Neural progenitor cell (in vitro differentiated cells): ENCODE measurements at regions not wholly inside any gene's neighbourhood (a gene's known extent, or its start where the extent isn't known, plus 50 kb on each side); places are given as distances from the start of the nearest gene placed in this dataset.

ENCODE experiments used
- DNase-seq: peaks from one replicate; pipeline ENCODE4 v3.0.0-alpha.2; 2016; ENCODE audit warnings: low spot score
- H2AFZ ChIP-seq: fragments of 200-600 bp; sonication (generic); replicated peaks from 2 replicates; pipeline ENCODE4 v1.6.1; 2016; ENCODE audit warnings: antibody characterized with exemption
- H3F3A ChIP-seq: fragments of 200-600 bp; sonication (generic); 2 replicates; pipeline ENCODE4 v1.6.1; 2016; ENCODE audit warnings: antibody characterized with exemption, low read depth
- H3K27ac ChIP-seq: fragments of 200-600 bp; sonication (generic); 2 replicates; pipeline ENCODE4 v1.5.1; 2016; ENCODE audit warnings: mild to moderate bottlenecking
- H3K27me3 ChIP-seq: fragments of 200-600 bp; sonication (generic); 2 replicates; pipeline ENCODE4 v1.6.1; 2016; ENCODE audit warnings: mild to moderate bottlenecking, moderate library complexity
- H3K36me3 ChIP-seq: fragments of 200-600 bp; sonication (generic); 2 replicates; pipeline ENCODE4 v1.5.1; 2016
- H3K4me1 ChIP-seq: fragments of 200-600 bp; sonication (generic); 2 replicates; pipeline ENCODE4 v1.6.1; 2016; ENCODE audit warnings: mixed run types
- H3K4me2 ChIP-seq: fragments of 200-600 bp; sonication (generic); 2 replicates; pipeline ENCODE4 v1.6.1; 2016
- H3K4me3 ChIP-seq: fragments of 200-600 bp; sonication (generic); 2 replicates; pipeline ENCODE4 v1.5.1; 2016
- H3K79me2 ChIP-seq: fragments of 200-600 bp; sonication (generic); 2 replicates; pipeline ENCODE4 v1.6.1; 2016; ENCODE audit warnings: low read depth
- H3K9ac ChIP-seq: fragments of 200-600 bp; sonication (generic); 2 replicates; pipeline ENCODE4 v1.6.1; 2016
- H3K9me3 ChIP-seq: fragments of 200-600 bp; sonication (generic); 2 replicates; pipeline ENCODE4 v1.5.1; 2016; ENCODE audit warnings: low read depth
- H4K20me1 ChIP-seq: fragments of 200-600 bp; sonication (generic); 2 replicates; pipeline ENCODE4 v1.6.1; 2016; ENCODE audit warnings: low read depth
- H3K27ac Mint-ChIP-seq: 3 replicates; pipeline ENCODE4 v1.8.0; 2021; ENCODE audit warnings: mixed read lengths
- H3K27me3 Mint-ChIP-seq: 2 replicates; pipeline ENCODE4 v1.8.0; 2022; ENCODE audit warnings: low read depth, mild to moderate bottlenecking, inconsistent platforms, moderate library complexity, mixed read lengths; ENCODE audit not compliant: insufficient read depth
- H3K36me3 Mint-ChIP-seq: 3 replicates; pipeline ENCODE4 v1.8.0; 2021; ENCODE audit warnings: mixed read lengths
- H3K4me1 Mint-ChIP-seq: 3 replicates; pipeline ENCODE4 v1.8.0; 2021; ENCODE audit warnings: mixed read lengths
- H3K4me3 Mint-ChIP-seq: 3 replicates; pipeline ENCODE4 v1.8.0; 2021; ENCODE audit warnings: mild to moderate bottlenecking, moderate library complexity, mixed read lengths
- H3K9me3 Mint-ChIP-seq: 3 replicates; pipeline ENCODE4 v1.8.0; 2020; ENCODE audit warnings: mixed read lengths
- EZH2 ChIP-seq: fragments of 200-600 bp; sonication (generic); IDR thresholded peaks from 2 replicates; pipeline ENCODE4 v1.6.1; 2017; ENCODE audit warnings: antibody characterized with exemption, mild to moderate bottlenecking, moderate library complexity
- EZH2phosphoT487 ChIP-seq: fragments of 200-600 bp; sonication (generic); IDR thresholded peaks from 2 replicates; pipeline ENCODE4 v1.6.1; 2017; ENCODE audit warnings: antibody characterized with exemption
- TF ChIP-seq, protein P1 (sequence below): fragments of 200-600 bp; sonication (generic); IDR thresholded peaks from 2 replicates; pipeline ENCODE4 v1.5.1; 2017; ENCODE audit warnings: antibody characterized with exemption, mild to moderate bottlenecking

DNA sequence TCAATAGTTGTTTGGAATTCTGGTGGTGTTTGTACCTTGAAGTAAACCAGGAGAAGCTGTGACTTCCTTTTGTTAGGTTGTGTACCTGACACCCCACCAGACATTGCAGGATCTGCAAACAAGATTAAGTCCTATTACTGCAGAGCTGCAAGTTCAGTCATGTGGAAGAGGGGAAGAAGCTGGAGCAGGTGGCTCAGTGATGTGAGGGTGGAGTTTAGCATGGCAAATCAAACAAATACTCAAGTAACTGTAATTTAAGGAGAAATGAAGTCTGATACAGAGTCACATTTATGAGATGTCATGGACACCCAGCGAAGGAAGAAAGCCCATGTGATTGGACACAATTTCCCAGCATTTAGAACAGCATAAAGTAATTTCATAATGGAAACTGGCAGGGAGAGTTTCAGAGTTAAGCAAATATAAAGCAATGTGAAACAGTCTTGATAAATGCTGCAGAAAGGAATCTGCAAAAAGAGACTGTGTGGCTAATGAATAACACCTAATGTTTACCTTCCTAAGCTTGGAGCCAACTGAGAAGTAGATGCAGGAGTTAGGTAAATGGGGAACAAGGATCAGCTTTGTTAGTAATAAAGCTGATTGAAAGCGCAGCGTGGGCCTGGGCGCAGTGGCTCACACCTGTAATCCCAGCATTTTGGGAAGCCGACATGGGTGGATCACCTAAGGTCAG, 249.1 kb downstream of the GBA3 start:
- Histone ChIP-seq H3F3A (peaks cover 5% of the 10 kb centered on the region), H3K4me3 (no peak overlapping the region)
- no peak overlapping the region for H3K4me3 Mint-ChIP-seq

DNA sequence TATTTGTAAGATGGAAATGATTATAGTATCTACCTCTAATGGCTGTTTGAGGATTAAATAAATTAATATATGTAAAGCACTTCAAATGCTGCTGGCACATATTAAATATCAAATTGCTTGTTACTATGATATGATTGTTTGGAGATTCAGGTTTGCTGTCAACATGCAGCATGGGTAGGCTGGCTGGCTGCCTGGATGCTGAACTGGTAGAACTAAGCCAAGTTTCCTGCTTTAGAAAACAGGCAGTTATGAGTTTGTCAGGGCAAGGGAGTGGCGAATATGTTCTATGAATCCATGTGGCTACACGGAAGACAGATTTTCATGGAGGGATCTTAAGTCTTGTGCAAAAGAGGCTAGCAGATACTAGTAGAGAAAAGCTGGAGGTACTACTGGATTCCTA, 239.6 kb downstream of the GBA3 start:
- H3K9ac ChIP-seq: no peak overlapping the region
- Mint-ChIP-seq H3K4me3 (no peak overlapping the region), H3K9me3 (no peaks in the 10 kb centered on the region), H3K36me3 (no peaks in the 10 kb centered on the region), H3K27me3 (no peaks in the 10 kb centered on the region), H3K4me1 (no peaks in the 10 kb centered on the region), H3K27ac (no peak overlapping the region)
- no peaks in the 10 kb centered on the region for H3K27me3 ChIP-seq
- no peak overlapping the region for H2AFZ ChIP-seq
- H3K79me2 ChIP-seq: no peaks in the 10 kb centered on the region
- H3K27ac ChIP-seq: no peak overlapping the region
- DNase-seq: no peak
- H4K20me1 ChIP-seq: no peaks in the 10 kb centered on the region
- TF ChIP-seq, protein P1, sequence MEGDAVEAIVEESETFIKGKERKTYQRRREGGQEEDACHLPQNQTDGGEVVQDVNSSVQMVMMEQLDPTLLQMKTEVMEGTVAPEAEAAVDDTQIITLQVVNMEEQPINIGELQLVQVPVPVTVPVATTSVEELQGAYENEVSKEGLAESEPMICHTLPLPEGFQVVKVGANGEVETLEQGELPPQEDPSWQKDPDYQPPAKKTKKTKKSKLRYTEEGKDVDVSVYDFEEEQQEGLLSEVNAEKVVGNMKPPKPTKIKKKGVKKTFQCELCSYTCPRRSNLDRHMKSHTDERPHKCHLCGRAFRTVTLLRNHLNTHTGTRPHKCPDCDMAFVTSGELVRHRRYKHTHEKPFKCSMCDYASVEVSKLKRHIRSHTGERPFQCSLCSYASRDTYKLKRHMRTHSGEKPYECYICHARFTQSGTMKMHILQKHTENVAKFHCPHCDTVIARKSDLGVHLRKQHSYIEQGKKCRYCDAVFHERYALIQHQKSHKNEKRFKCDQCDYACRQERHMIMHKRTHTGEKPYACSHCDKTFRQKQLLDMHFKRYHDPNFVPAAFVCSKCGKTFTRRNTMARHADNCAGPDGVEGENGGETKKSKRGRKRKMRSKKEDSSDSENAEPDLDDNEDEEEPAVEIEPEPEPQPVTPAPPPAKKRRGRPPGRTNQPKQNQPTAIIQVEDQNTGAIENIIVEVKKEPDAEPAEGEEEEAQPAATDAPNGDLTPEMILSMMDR: no peak
- no peak for TF ChIP-seq EZH2
- no peak for TF ChIP-seq EZH2phosphoT487
- no peak overlapping the region for H3K4me2 ChIP-seq
- no peaks in the 10 kb centered on the region for H3K4me1 ChIP-seq
- H3K36me3 ChIP-seq: no peaks in the 10 kb centered on the region
- no peaks in the 10 kb centered on the region for H3F3A ChIP-seq
- H3K4me3 ChIP-seq: no peak overlapping the region
- no peaks in the 10 kb centered on the region for H3K9me3 ChIP-seq

More for the DNA sequence above, 249.1 kb downstream of the GBA3 start:
- H3K36me3 ChIP-seq: no peaks in the 10 kb centered on the region
- no peak overlapping the region for H3K9ac ChIP-seq
- H3K4me1 ChIP-seq: peaks cover 25% of the 10 kb centered on the region
- peak overlapping the region; percentile 42 for H3K4me2 ChIP-seq
- H3K27ac ChIP-seq: no peak overlapping the region
- Mint-ChIP-seq H3K9me3 (no peaks in the 10 kb centered on the region), H3K36me3 (no peaks in the 10 kb centered on the region), H3K27ac (no peak overlapping the region), H3K4me1 (peaks cover 5% of the 10 kb centered on the region), H3K27me3 (no peaks in the 10 kb centered on the region)
- H3K9me3 ChIP-seq: no peaks in the 10 kb centered on the region
- TF ChIP-seq EZH2 (no peak), EZH2phosphoT487 (no peak)
- TF ChIP-seq, protein P1: no peak
- no peaks in the 10 kb centered on the region for H3K79me2 ChIP-seq
- DNase-seq: peak; percentile 50
- no peaks in the 10 kb centered on the region for H4K20me1 ChIP-seq
- no peak overlapping the region for H2AFZ ChIP-seq
- H3K27me3 ChIP-seq: no peaks in the 10 kb centered on the region

DNA sequence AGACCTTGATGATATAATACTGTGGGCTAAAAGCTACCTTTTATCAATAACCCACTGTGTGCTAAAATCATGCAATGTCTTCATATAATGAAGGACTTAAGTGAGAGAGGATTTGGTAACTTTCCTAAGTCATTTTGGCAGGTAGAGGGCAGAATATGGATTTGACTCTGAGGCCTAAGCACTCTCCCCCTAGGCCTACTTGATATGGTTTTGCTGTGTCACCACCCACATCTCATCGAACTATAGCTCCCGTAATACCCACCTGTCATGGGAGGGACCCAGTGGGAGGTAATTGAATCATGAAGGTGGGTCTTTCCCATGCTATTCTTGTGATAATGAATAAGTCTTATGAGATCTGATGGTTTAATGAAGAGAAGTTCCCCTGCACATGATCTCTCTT, 229.7 kb downstream of the GBA3 start:
- H3K9me3 ChIP-seq: no peaks in the 10 kb centered on the region
- no peak overlapping the region for H3K4me2 ChIP-seq
- no peak overlapping the region for H2AFZ ChIP-seq
- no peaks in the 10 kb centered on the region for H3K36me3 ChIP-seq
- H3K4me1 ChIP-seq: peaks cover 19% of the 10 kb centered on the region
- no peaks in the 10 kb centered on the region for H4K20me1 ChIP-seq
- no peaks in the 10 kb centered on the region for H3K36me3 Mint-ChIP-seq
- no peaks in the 10 kb centered on the region for H3F3A ChIP-seq
- no peaks in the 10 kb centered on the region for H3K27me3 ChIP-seq
- no peaks in the 10 kb centered on the region for H3K27me3 Mint-ChIP-seq
- no peak overlapping the region for H3K27ac ChIP-seq
- no peak overlapping the region for H3K27ac Mint-ChIP-seq
- no peaks in the 10 kb centered on the region for H3K79me2 ChIP-seq
- H3K4me1 Mint-ChIP-seq: no peaks in the 10 kb centered on the region
- H3K9ac ChIP-seq: no peak overlapping the region
- no peak overlapping the region for H3K4me3 Mint-ChIP-seq
- H3K4me3 ChIP-seq: no peak overlapping the region
- TF ChIP-seq, protein P1: no peak
- no peak for TF ChIP-seq EZH2phosphoT487
- TF ChIP-seq EZH2: no peak
- DNase-seq: no peak
- peaks cover 4% of the 10 kb centered on the region for H3K9me3 Mint-ChIP-seq
